Neuron (in vitro differentiated cells): ENCODE measurements at regions not wholly inside any gene's neighbourhood (a gene's known extent, or its start where the extent isn't known, plus 50 kb on each side); places are given as distances from the start of the nearest gene placed in this dataset.
"Not testable (repeated sequence)": the region's sequence is repeated elsewhere in the genome, so short reads cannot be mapped to it uniquely, and the experiment has no call there.

Source experiments
- H2AFZ ChIP-seq: one replicate; pipeline ENCODE4 v1.6.1; 2013; ENCODE audit warnings: low read depth, mild to moderate bottlenecking, inconsistent platforms, low read length, moderate library complexity
- H3K27me3 ChIP-seq: one replicate; pipeline ENCODE4 v1.6.1; 2013; ENCODE audit warnings: low read length; ENCODE audit not compliant: insufficient read depth
- H3K36me3 ChIP-seq: one replicate; pipeline ENCODE4 v1.6.1; 2013; ENCODE audit warnings: low read length; ENCODE audit not compliant: insufficient read depth
- H3K4me1 ChIP-seq: one replicate; pipeline ENCODE4 v1.6.1; 2013; ENCODE audit warnings: low read length; ENCODE audit not compliant: insufficient read depth
- H3K4me3 ChIP-seq: 2 replicates; pipeline ENCODE4 v1.5.1; 2013; ENCODE audit warnings: mild to moderate bottlenecking, low read length, moderate library complexity
- H3K9me3 ChIP-seq: one replicate; pipeline ENCODE4 v1.6.1; 2013; ENCODE audit warnings: low read length

DNA sequence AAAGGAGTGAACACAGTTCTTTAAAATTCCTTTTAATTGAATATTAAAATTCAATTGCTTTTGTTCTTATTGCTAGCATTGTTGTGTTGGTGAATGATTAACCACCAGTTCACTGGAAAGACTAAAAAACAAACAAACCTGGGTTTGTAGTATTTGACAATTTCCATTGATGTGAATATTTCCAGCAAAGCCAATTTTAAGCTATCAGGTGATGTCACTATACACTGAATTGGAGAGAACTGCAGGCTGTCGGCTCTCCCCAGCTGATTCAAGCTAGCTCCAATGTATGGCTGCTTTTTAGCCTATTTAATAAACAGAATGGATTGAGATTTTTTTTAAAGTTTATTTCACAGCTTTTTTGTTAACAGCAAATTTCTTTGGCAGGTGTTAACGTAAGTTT is 1753.6 kb upstream of the SEL1L start:
- H3K4me3 ChIP-seq: no peak overlapping the region
- no peaks in the 10 kb centered on the region for H3K4me1 ChIP-seq
- no peaks in the 10 kb centered on the region for H3K36me3 ChIP-seq
- H3K9me3 ChIP-seq: no peaks in the 10 kb centered on the region
- no peak overlapping the region for H2AFZ ChIP-seq
- H3K27me3 ChIP-seq: no peaks in the 10 kb centered on the region

DNA sequence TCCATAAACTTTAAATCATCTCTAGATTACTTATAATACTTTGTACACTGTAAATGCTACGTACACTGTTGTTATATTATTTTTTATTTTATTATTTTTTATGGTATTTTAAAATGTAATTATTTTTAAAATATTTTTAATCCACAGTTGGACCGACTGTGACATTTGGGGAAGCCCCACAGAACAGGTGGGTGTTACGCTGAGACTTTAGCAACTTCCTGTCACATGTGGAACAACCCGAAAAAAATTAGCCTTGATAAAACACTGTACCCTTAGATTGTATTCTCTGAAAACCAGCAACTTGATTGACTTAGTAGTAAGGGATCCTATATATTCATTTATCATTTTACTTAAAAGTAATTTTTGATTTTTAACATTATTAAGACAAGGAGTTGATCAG is 1755.7 kb upstream of the SEL1L start:
- Histone ChIP-seq H3K4me1 (no peaks in the 10 kb centered on the region), H3K27me3 (no peaks in the 10 kb centered on the region), H3K4me3 (no peak overlapping the region), H2AFZ (no peak overlapping the region), H3K9me3 (no peaks in the 10 kb centered on the region), H3K36me3 (no peaks in the 10 kb centered on the region)

DNA sequence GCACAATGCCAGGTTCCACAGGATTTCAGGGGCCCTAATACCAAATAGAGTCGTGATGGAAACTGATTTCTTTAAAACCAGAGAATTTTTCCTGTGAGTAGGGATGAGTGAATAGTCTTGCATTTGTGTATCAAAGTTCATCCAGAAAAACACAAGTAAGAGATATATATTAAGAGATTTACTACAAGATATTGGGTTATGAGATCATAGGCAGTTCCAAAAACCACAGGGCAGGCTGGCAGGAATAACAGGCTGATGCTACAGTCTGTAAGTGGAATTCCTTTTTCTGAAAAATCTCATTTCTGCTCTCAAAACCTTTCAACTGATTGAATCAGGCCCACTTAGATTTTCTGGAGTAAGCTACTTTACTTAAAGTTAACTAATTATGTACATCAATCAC is 1756.2 kb upstream of the SEL1L start:
- Histone ChIP-seq H3K9me3 (no peaks in the 10 kb centered on the region), H3K4me3 (no peak overlapping the region), H3K27me3 (no peaks in the 10 kb centered on the region), H3K4me1 (no peaks in the 10 kb centered on the region), H2AFZ (no peak overlapping the region), H3K36me3 (no peaks in the 10 kb centered on the region)

DNA sequence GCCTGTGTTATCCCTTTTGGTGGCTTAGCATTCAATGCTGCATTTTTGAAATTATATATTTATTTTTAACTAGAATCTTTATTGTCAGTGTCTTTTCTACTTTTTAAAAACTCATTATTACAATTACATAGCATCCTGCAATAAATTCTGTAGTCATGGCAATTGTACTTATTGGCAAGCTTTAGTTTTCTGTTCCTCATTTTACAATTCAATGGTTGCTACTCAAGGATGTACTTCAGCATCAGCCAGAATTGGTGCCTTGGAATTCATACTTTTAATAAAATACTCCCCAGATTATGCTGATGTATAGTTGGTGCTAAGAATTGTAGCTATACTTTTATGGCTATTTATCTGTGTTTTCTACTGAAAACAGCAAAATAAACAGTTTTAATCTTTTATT is 1756.8 kb upstream of the SEL1L start:
- Histone ChIP-seq H3K36me3 (no peaks in the 10 kb centered on the region), H2AFZ (no peak overlapping the region), H3K4me3 (no peak overlapping the region), H3K27me3 (no peaks in the 10 kb centered on the region), H3K9me3 (no peaks in the 10 kb centered on the region), H3K4me1 (no peaks in the 10 kb centered on the region)

DNA sequence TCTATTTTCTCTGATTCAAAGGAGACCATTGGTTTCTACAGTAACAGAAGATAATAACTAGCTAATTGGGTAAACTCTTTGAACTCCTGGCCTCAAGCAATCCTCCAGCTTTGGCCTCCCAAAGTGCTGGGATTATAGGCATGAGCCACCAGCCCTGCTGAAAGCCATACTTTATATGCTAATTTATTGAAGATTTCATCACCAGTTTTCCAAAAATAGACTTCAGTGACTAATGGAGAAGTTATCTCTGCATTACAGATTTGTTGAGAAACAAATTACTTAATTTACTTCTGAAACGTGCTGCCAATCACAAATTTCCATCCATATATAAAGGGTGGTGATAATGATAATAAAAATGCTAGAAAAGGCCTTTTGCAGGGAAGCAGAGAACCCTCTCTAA is 1758.1 kb upstream of the SEL1L start:
- no peaks in the 10 kb centered on the region for H3K9me3 ChIP-seq
- no peaks in the 10 kb centered on the region for H3K36me3 ChIP-seq
- H3K4me3 ChIP-seq: no peak overlapping the region
- H2AFZ ChIP-seq: no peak overlapping the region
- no peaks in the 10 kb centered on the region for H3K27me3 ChIP-seq
- no peaks in the 10 kb centered on the region for H3K4me1 ChIP-seq

DNA sequence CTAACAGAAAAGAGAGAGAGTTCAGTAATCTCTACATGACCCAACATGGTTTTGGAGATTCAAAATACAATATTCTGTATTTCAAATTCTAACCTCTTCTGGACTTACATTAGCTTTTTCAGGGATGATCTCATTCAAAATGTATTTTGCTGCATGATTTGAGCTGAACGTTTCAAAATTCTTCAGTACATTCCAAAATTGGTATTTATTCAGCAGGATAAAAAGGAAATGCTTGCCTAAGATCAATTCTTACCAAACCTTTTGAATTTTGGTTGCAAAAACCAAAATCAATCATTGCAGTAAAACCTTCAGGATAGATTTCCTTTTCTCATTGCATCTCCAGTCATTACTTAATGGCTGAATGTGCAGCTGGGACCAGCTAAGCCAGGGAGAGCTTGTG is 1761.3 kb upstream of the SEL1L start:
- Histone ChIP-seq H3K27me3 (no peaks in the 10 kb centered on the region), H3K4me3 (no peak overlapping the region)

DNA sequence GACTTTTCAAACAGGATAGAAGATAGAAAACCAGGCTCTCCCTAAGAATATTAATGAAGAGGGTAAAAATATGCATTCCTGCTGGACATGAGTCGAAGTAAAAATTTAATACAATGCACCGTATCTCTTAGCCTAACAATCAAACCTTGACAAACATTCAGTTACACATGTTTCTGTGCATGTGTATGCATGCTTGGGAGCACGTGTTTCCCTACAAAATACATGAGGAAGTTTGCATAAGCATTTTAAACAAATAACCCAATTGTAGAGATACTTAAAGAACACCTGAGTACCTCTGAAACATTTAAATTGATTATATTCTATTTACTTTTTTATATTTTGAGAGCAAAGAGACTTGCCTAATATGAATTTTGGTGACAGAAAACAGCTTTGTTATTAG is 1763.7 kb upstream of the SEL1L start:
- H3K27me3 ChIP-seq: no peaks in the 10 kb centered on the region
- no peaks in the 10 kb centered on the region for H3K9me3 ChIP-seq

More for the DNA sequence above, 1761.3 kb upstream of the SEL1L start:
- H3K4me1 ChIP-seq: no peaks in the 10 kb centered on the region
- no peak overlapping the region for H2AFZ ChIP-seq
- H3K36me3 ChIP-seq: no peaks in the 10 kb centered on the region
- no peaks in the 10 kb centered on the region for H3K9me3 ChIP-seq

DNA sequence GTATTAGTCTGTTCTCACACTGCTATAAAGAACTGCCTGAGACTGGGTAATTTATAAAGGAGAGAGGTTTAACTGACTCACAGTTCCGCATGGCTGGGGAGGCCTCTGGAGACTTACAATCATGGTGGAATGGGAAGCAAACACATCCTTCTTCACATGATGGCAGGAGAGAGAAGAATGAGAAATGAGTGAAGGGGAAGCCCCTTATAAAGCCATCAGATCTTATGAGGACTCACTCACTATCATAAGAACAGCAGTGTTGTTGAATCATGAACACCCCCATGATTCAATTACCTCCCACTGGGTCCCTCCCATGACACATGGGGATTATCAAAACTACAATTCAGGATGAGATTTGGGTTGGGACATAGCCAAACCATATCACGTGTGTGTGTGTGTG is 1764.4 kb upstream of the SEL1L start:
- not testable (repeated sequence) for H3K36me3 ChIP-seq, H3K27me3 ChIP-seq, H3K4me3 ChIP-seq, H3K9me3 ChIP-seq, H3K4me1 ChIP-seq, H2AFZ ChIP-seq

More for the DNA sequence above, 1763.7 kb upstream of the SEL1L start:
- Histone ChIP-seq H3K4me3 (no peak overlapping the region), H3K36me3 (no peaks in the 10 kb centered on the region), H3K4me1 (no peaks in the 10 kb centered on the region), H2AFZ (no peak overlapping the region)

DNA sequence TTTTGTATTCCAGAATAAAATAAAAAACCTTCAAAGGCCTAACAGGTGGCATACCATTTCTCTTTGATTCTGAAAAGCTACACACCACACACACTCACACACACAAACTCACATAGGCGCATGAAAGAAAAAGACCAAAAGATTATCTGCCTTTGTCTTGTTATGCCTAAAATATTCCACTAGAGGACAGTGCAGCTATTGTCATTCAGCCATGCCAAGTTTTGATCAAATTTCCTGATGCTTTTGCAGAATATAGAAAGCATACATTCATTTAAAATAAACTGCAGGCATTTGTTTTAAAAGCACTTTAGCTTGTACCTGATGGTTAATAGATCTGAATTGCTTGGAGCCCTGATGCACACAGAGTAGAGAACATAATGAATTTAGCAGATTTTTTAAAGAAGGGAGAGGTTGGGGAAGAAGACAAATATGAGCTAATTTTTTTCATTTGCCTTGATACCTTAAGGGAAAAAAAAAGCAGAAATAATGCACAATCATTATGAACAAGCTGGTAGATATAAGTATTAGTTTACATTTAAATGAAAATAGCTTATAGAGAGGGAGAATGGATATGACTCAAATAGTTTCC is 1766.9 kb upstream of the SEL1L start:
- no peak overlapping the region for H3K4me3 ChIP-seq
- no peaks in the 10 kb centered on the region for H3K9me3 ChIP-seq
- no peak overlapping the region for H2AFZ ChIP-seq
- no peaks in the 10 kb centered on the region for H3K27me3 ChIP-seq
- H3K36me3 ChIP-seq: no peaks in the 10 kb centered on the region
- no peaks in the 10 kb centered on the region for H3K4me1 ChIP-seq

DNA sequence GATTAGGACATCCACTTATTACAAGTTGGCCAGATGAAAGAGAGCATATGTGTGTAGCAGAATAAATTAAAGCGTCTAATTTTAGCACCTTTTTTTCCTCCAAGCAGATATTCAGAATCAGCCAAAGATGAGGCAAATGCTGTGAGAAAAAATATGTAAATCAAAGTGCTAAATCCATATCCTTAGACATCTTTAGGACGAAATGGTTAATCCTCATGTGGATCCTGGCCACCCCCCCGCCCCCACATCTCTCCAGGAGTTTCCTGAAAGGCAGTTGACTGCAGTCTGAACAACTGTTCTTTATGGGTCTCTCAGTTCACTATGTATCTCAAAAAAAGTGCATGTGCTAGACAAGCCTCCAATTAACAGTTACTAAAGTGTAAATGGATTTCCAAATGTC is 1768.1 kb upstream of the SEL1L start:
- no peaks in the 10 kb centered on the region for H3K4me1 ChIP-seq
- no peaks in the 10 kb centered on the region for H3K9me3 ChIP-seq
- no peak overlapping the region for H3K4me3 ChIP-seq
- no peaks in the 10 kb centered on the region for H3K27me3 ChIP-seq
- H3K36me3 ChIP-seq: no peaks in the 10 kb centered on the region
- no peak overlapping the region for H2AFZ ChIP-seq

DNA sequence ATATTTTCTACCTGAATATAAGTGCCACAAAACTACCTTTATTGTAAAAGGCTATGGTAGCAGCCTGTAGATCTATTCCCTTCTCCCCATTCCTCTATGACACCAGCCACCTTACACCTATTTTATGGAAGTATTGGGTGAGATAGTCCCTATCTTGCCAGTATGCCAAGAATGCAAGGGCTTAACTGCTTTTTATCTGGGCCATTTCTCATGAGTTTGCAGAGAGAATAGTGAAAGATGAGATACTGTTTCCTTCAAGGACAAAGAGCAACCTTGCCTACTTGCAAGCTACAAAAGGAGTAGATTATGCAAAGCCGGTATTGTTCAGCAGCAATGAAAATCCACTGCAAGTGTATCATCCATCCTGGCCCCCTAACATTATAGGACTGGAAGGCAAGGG is 1775.6 kb upstream of the SEL1L start:
- Histone ChIP-seq H3K36me3 (no peaks in the 10 kb centered on the region), H3K4me3 (no peak overlapping the region), H2AFZ (no peak overlapping the region), H3K27me3 (no peaks in the 10 kb centered on the region), H3K9me3 (no peaks in the 10 kb centered on the region), H3K4me1 (peaks cover 6% of the 10 kb centered on the region)

DNA sequence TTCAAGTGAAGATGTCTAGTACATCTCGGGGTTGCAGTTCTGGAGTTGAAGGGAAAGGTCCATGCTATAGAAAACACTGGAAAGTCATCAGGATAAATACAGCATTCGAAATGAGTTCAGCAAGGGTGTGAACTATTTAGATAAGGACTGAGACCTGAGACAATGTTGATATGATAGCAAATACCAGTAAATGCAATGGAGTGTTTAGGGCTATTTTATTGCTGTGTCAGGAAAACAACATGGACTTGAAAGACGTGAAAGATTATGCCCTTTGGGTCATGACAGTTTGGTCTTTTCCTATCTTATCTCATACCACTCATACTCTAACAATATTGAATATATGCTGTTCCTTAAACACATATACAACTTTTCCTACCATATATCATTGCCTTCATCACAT is 1776.2 kb upstream of the SEL1L start:
- Histone ChIP-seq H3K4me3 (no peak overlapping the region), H3K4me1 (peaks cover 6% of the 10 kb centered on the region), H2AFZ (no peak overlapping the region)

DNA sequence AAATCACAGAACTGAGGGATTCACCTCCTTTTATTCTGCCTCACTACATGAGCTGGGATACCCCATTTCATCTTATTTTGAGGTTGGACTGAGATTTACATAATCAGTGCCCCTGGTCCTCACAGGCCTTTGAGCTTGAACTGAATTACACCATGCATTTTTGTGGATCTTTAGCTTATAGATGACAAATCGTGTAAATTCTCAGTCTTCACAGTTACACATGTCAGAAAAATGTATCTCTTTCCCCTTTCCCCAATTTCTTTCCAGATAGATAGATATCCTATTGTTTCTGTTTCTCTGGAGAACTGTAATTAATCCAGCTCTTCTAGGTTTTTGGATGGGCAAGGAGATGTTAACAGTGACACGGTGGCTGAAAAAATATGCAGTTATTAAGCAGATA is 1778.9 kb upstream of the SEL1L start:
- H3K4me1 ChIP-seq: peaks cover 6% of the 10 kb centered on the region
- H3K9me3 ChIP-seq: no peaks in the 10 kb centered on the region

More for the DNA sequence above, 1776.2 kb upstream of the SEL1L start:
- H3K36me3 ChIP-seq: no peaks in the 10 kb centered on the region
- H3K27me3 ChIP-seq: no peaks in the 10 kb centered on the region
- H3K9me3 ChIP-seq: no peaks in the 10 kb centered on the region

DNA sequence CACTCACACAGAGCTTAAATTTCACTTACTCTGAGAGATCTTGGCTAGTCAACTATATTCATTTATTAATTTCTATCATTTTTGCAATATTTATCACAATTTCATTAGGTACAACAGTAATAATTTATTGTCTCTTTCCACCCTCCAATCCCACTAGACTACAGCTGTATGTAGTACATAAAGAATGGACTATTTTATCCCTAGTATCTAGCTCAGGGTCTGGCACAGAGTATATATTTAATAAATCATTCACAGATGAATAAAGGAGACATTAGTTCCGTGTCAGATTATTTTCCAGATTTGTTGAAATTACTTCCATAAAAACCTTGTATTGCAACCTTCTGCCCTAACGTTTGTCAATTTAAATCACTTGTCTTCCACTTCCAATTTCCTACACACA is 1781.1 kb upstream of the SEL1L start:
- Histone ChIP-seq H3K4me1 (peaks cover 6% of the 10 kb centered on the region), H3K9me3 (no peaks in the 10 kb centered on the region), H3K36me3 (no peaks in the 10 kb centered on the region), H3K27me3 (no peaks in the 10 kb centered on the region), H2AFZ (no peak overlapping the region), H3K4me3 (no peak overlapping the region)

More for the DNA sequence above, 1778.9 kb upstream of the SEL1L start:
- H2AFZ ChIP-seq: no peak overlapping the region
- H3K36me3 ChIP-seq: no peaks in the 10 kb centered on the region
- no peaks in the 10 kb centered on the region for H3K27me3 ChIP-seq
- H3K4me3 ChIP-seq: no peak overlapping the region
